Activated CD8-positive, alpha-beta T cell treated with anti-CD3 and anti-CD28 coated beads for 36 hours (primary cell): ENCODE measurements at regions not wholly inside any gene's neighbourhood (a gene's known extent, or its start where the extent isn't known, plus 50 kb on each side); places are given as distances from the start of the nearest gene placed in this dataset.

Experiments
- ATAC-seq: fragments of 200-7000 bp; cut with Tn5 transposase; one replicate; pipeline ENCODE4 v1.10.0; 2021; ENCODE audit warnings: mild to moderate bottlenecking, moderate library complexity
- CTCF ChIA-PET: fragments of 350-600 bp; sonication (Branson Sonifier 250); formaldehyde crosslinking; loops from one replicate; lab custom pipeline; 2021; ENCODE audit warnings: antibody characterized with exemption; lab: Charles Lee
- POLR2A ChIA-PET: fragments of 350-600 bp; sonication (Branson Sonifier 250); formaldehyde crosslinking; loops from one replicate; lab custom pipeline; 2021; ENCODE audit warnings: antibody characterized with exemption; lab: Charles Lee
- DNase-seq: peaks from one replicate; pipeline ENCODE4 v3.0.0-alpha.2; 2020
- H3K27ac Mint-ChIP-seq: one replicate; pipeline ENCODE4 v1.8.0; 2021; ENCODE audit warnings: mild to moderate bottlenecking, mixed read lengths
- H3K27me3 Mint-ChIP-seq: one replicate; pipeline ENCODE4 v1.8.0; 2021; ENCODE audit warnings: mixed read lengths
- H3K36me3 Mint-ChIP-seq: one replicate; pipeline ENCODE4 v1.8.0; 2021; ENCODE audit warnings: low read depth, mixed read lengths
- H3K4me1 Mint-ChIP-seq: one replicate; pipeline ENCODE4 v1.8.0; 2021; ENCODE audit warnings: low read depth, mixed read lengths
- H3K4me3 Mint-ChIP-seq: one replicate; pipeline ENCODE4 v1.8.0; 2021; ENCODE audit warnings: mild to moderate bottlenecking, moderate library complexity, mixed read lengths
- H3K9me3 Mint-ChIP-seq: one replicate; pipeline ENCODE4 v1.8.0; 2021; ENCODE audit warnings: mixed read lengths
- intact Hi-C: fragments of 100-400 bp; cut with micrococcal nuclease; formaldehyde crosslinking; loops from one replicate; pipeline ENCODE4 v1.10.0; 2022
- TF ChIP-seq, protein P1 (sequence below): fragments of 200-600 bp; IDR thresholded peaks from one replicate; pipeline ENCODE4 v1.8.0; 2022; ENCODE audit warnings: antibody characterized with exemption, mild to moderate bottlenecking

DNA sequence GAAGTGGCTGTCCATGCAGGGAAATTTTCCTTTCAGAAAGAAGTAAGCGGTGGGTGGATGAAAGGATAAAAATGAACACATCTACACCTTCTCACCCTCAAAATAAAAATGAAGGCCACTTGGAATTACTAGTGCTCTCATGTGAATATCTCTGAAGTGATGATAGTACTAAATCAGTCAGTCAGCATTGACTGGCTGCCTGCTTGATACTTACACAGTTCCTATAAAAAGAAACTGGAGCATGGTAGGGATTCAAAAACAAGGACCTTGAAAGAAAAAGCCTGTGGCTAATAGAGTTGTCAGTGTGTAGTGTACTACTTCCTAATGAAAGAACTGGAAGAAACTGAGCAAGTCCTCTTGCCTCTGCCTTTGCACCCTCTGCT, 239.7 kb downstream of the HLX start:
- no peaks in the 10 kb centered on the region for H3K4me1 Mint-ChIP-seq
- H3K27me3 Mint-ChIP-seq: peaks cover 4% of the 10 kb centered on the region
- ATAC-seq (no peak), DNase-seq (no peak)
- POLR2A ChIA-PET: interaction anchor here (0.7 kb wide), 1 partner anchor 183 kb away, joined by 3 read pairs; no protein-coding TSS in a partner anchor
- H3K9me3 Mint-ChIP-seq: peaks cover 3% of the 10 kb centered on the region
- intact Hi-C loops: no loop called here
- TF ChIP-seq, protein P1, sequence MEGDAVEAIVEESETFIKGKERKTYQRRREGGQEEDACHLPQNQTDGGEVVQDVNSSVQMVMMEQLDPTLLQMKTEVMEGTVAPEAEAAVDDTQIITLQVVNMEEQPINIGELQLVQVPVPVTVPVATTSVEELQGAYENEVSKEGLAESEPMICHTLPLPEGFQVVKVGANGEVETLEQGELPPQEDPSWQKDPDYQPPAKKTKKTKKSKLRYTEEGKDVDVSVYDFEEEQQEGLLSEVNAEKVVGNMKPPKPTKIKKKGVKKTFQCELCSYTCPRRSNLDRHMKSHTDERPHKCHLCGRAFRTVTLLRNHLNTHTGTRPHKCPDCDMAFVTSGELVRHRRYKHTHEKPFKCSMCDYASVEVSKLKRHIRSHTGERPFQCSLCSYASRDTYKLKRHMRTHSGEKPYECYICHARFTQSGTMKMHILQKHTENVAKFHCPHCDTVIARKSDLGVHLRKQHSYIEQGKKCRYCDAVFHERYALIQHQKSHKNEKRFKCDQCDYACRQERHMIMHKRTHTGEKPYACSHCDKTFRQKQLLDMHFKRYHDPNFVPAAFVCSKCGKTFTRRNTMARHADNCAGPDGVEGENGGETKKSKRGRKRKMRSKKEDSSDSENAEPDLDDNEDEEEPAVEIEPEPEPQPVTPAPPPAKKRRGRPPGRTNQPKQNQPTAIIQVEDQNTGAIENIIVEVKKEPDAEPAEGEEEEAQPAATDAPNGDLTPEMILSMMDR: no peak
- H3K36me3 Mint-ChIP-seq: no peaks in the 10 kb centered on the region
- H3K27ac Mint-ChIP-seq: no peak overlapping the region
- no peak overlapping the region for H3K4me3 Mint-ChIP-seq
- CTCF ChIA-PET: no interaction called here

GRCh38 chr1:221122501-221122900, 243.3 kb downstream of the HLX start:
- DNase-seq (no peak), ATAC-seq (no peak)
- Mint-ChIP-seq H3K27ac (no peak overlapping the region), H3K4me3 (no peak overlapping the region), H3K27me3 (no peaks in the 10 kb centered on the region), H3K4me1 (no peaks in the 10 kb centered on the region), H3K9me3 (peaks cover 5% of the 10 kb centered on the region), H3K36me3 (no peaks in the 10 kb centered on the region)
- TF ChIP-seq, protein P1: no peak
- intact Hi-C loops: loop anchor here (10.0 kb wide), 1 partner anchor 58 kb away; no protein-coding TSS in a partner anchor
- ChIA-PET POLR2A (no interaction called here), CTCF (no interaction called here)

DNA sequence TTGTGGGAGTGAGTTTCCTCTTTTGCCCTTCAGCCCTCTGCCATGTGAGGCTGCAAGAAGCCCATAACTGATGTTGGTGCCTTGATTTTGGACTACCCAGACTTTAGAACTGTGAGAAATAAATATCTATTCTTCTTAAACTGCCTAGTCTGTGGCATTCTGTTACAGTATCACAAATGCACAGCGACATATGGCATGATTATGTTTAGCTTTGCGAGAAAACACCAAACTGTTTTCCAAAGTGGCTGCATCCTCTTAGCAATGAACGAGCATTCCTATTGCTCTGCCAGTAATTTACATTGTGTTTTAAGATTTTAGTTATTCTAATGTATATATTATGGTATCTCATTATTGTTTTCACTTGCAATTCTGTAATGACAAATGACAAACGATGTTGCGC, 246.7 kb downstream of the HLX start:
- no peaks in the 10 kb centered on the region for H3K36me3 Mint-ChIP-seq
- peaks cover 2% of the 10 kb centered on the region for H3K9me3 Mint-ChIP-seq
- DNase-seq: no peak
- no peaks in the 10 kb centered on the region for H3K4me1 Mint-ChIP-seq
- no peak overlapping the region for H3K27ac Mint-ChIP-seq
- CTCF ChIA-PET: no interaction called here
- no peaks in the 10 kb centered on the region for H3K27me3 Mint-ChIP-seq
- intact Hi-C loops: loop anchor here (10.0 kb wide), 1 partner anchor 61 kb away; no protein-coding TSS in a partner anchor
- no peak overlapping the region for H3K4me3 Mint-ChIP-seq
- TF ChIP-seq, protein P1: no peak
- no peak for ATAC-seq
- POLR2A ChIA-PET: interaction anchor here (0.7 to 0.9 kb wide), 2 partner anchors 22 to 56 kb away, joined by 3 read pairs; no protein-coding TSS in a partner anchor

DNA sequence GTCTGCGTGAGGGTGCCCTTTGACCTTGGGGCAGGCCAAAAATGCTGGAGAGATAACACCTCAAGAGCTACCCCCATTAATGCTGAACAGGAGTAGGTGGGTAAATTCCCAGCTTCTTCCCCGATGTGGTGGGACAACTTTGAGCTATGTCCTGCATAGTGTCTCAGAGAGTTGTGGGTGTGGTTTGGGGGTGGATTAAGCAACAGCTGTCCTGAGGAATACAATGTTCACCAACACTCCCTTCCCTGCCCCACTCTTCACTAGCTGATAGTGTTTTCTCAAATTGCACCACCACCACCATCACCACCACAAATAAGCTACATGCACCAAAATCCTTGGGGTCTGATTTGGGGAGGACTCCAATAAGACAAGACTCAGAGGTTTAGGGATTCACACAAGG, 258.4 kb downstream of the HLX start:
- Mint-ChIP-seq H3K4me1 (no peaks in the 10 kb centered on the region), H3K27me3 (peaks cover 2% of the 10 kb centered on the region), H3K4me3 (no peak overlapping the region), H3K27ac (no peak overlapping the region), H3K9me3 (peaks cover 2% of the 10 kb centered on the region), H3K36me3 (no peaks in the 10 kb centered on the region)
- POLR2A ChIA-PET: no interaction called here
- intact Hi-C loops: no loop called here
- ATAC-seq (no peak), DNase-seq (no peak)
- TF ChIP-seq, protein P1: no peak
- CTCF ChIA-PET: no interaction called here

- Mint-ChIP-seq H3K9me3 (peaks cover 2% of the 10 kb centered on the region), H3K36me3 (no peaks in the 10 kb centered on the region), H3K27ac (no peak overlapping the region), H3K4me3 (no peak overlapping the region), H3K4me1 (no peaks in the 10 kb centered on the region), H3K27me3 (peaks cover 2% of the 10 kb centered on the region)
- ATAC-seq (no peak), DNase-seq (no peak)
- POLR2A ChIA-PET: no interaction called here
- intact Hi-C loops: no loop called here
- TF ChIP-seq, protein P1: no peak
- CTCF ChIA-PET: no interaction called here
These were observed 259.3 kb downstream of the HLX start for GRCh38 chr1:221138516-221138915.
